ENCODE measurements at regions not wholly inside any gene's neighbourhood (a gene's known extent, or its start where the extent isn't known, plus 50 kb on each side); places are given as distances from the start of the nearest gene placed in this dataset.

- H3K4me3 ChIP-seq (ENCODE audit: low read length) = no peak overlapping the region
These were observed 1661.3 kb upstream of the MIR17HG start for GRCh38 chr13:89686171-89686570.

GRCh38 chr13:89687066-89687465 is 1660.4 kb upstream of the MIR17HG start:
- TF ChIP-seq CTCF (IDR thresholded peaks at IDR 0.05; ENCODE audit: low read depth, low read length, poor library complexity, severe bottlenecking) = no peak
- TF ChIP-seq EZH2phosphoT487 (IDR thresholded peaks at IDR 0.05; ENCODE audit: borderline replicate concordance, low read length) = no peak
- Histone ChIP-seq H3K27ac (ENCODE audit: low read depth, low read length) (no peak overlapping the region), H4K20me1 (ENCODE audit: control insufficient read depth, insufficient read depth, low read depth, low read length) (no peaks in the 10 kb centered on the region), H3K79me2 (ENCODE audit: control insufficient read depth, low read length) (no peaks in the 10 kb centered on the region), H3F3A (ENCODE audit: control insufficient read depth, insufficient read depth) (no peaks in the 10 kb centered on the region), H3K9me2 (replicated peaks; ENCODE audit: control insufficient read depth, low read length) (no peaks in the 10 kb centered on the region; the same call in 1 of the 2 replicates), H3K27me3 (ENCODE audit: control insufficient read depth, low read length) (no peaks in the 10 kb centered on the region), H3K4me1 (ENCODE audit: control insufficient read depth, low read length) (no peaks in the 10 kb centered on the region), H3K36me3 (ENCODE audit: control insufficient read depth, low read length) (no peaks in the 10 kb centered on the region), H3K4me3 (ENCODE audit: low read length) (no peak overlapping the region), H3K9me3 (ENCODE audit: control insufficient read depth, insufficient read depth, low read length) (no peaks in the 10 kb centered on the region), H3K4me2 (ENCODE audit: low read length) (no peak overlapping the region)

More at GRCh38 chr13:89686171-89686570, 1661.3 kb upstream of the MIR17HG start:
- Histone ChIP-seq H3F3A (ENCODE audit: control insufficient read depth, insufficient read depth) (no peaks in the 10 kb centered on the region), H3K9me2 (replicated peaks; ENCODE audit: control insufficient read depth, low read length) (no peaks in the 10 kb centered on the region; the same call in 1 of the 2 replicates), H3K79me2 (ENCODE audit: control insufficient read depth, low read length) (no peaks in the 10 kb centered on the region), H3K4me2 (ENCODE audit: low read length) (no peak overlapping the region), H3K27me3 (ENCODE audit: control insufficient read depth, low read length) (no peaks in the 10 kb centered on the region), H3K9me3 (ENCODE audit: control insufficient read depth, insufficient read depth, low read length) (no peaks in the 10 kb centered on the region), H3K36me3 (ENCODE audit: control insufficient read depth, low read length) (no peaks in the 10 kb centered on the region), H3K4me1 (ENCODE audit: control insufficient read depth, low read length) (no peaks in the 10 kb centered on the region), H3K27ac (ENCODE audit: low read depth, low read length) (no peak overlapping the region), H4K20me1 (ENCODE audit: control insufficient read depth, insufficient read depth, low read depth, low read length) (no peaks in the 10 kb centered on the region)
- no peak for TF ChIP-seq EZH2phosphoT487 (IDR thresholded peaks at IDR 0.05; ENCODE audit: borderline replicate concordance, low read length)
- no peak for TF ChIP-seq CTCF (IDR thresholded peaks at IDR 0.05; ENCODE audit: low read depth, low read length, poor library complexity, severe bottlenecking)

- H3K36me3 ChIP-seq (ENCODE audit: control insufficient read depth, low read length) = no peaks in the 10 kb centered on the region
- H3F3A ChIP-seq (ENCODE audit: control insufficient read depth, insufficient read depth) = no peaks in the 10 kb centered on the region
- no peaks in the 10 kb centered on the region for H4K20me1 ChIP-seq (ENCODE audit: control insufficient read depth, insufficient read depth, low read depth, low read length)
- no peak overlapping the region for H3K27ac ChIP-seq (ENCODE audit: low read depth, low read length)
- H3K4me3 ChIP-seq (ENCODE audit: low read length) = no peak overlapping the region
- no peaks in the 10 kb centered on the region for H3K4me1 ChIP-seq (ENCODE audit: control insufficient read depth, low read length)
- TF ChIP-seq CTCF (IDR thresholded peaks at IDR 0.05; ENCODE audit: low read depth, low read length, poor library complexity, severe bottlenecking) (no peak), EZH2phosphoT487 (IDR thresholded peaks at IDR 0.05; ENCODE audit: borderline replicate concordance, low read length) (no peak)
- no peaks in the 10 kb centered on the region for H3K27me3 ChIP-seq (ENCODE audit: control insufficient read depth, low read length)
- H3K4me2 ChIP-seq (ENCODE audit: low read length) = no peak overlapping the region
- H3K9me2 ChIP-seq (replicated peaks; ENCODE audit: control insufficient read depth, low read length) = no peaks in the 10 kb centered on the region; the same call in 1 of the 2 replicates
- no peaks in the 10 kb centered on the region for H3K79me2 ChIP-seq (ENCODE audit: control insufficient read depth, low read length)
- no peaks in the 10 kb centered on the region for H3K9me3 ChIP-seq (ENCODE audit: control insufficient read depth, insufficient read depth, low read length)
These were observed 1658.6 kb upstream of the MIR17HG start for GRCh38 chr13:89688918-89689317.
